HG03139 (cell line): ENCODE measurements at regions not wholly inside any gene's neighbourhood (a gene's known extent, or its start where the extent isn't known, plus 50 kb on each side); places are given as distances from the start of the nearest gene placed in this dataset.

Source experiments
- ATAC-seq: cut with Tn5 transposase; IDR thresholded peaks from one replicate; pipeline ENCODE4 v1.9.1; 2021; ENCODE audit not compliant: unreplicated experiment

- no peak for ATAC-seq
These were observed 282.0 kb upstream of the RGS6 start for GRCh38 chr14:71650187-71650755.

- no peak for ATAC-seq
These were observed 281.0 kb upstream of the RGS6 start for GRCh38 chr14:71651228-71651627.

GRCh38 chr14:71652368-71652767 lies 279.9 kb upstream of the RGS6 start:
- ATAC-seq: no peak

GRCh38 chr14:71654810-71655209 lies 277.4 kb upstream of the RGS6 start:
- no peak for ATAC-seq

- ATAC-seq: no peak
These were observed 273.9 kb upstream of the RGS6 start for GRCh38 chr14:71658261-71658860.

GRCh38 chr14:71659159-71659558 lies 273.1 kb upstream of the RGS6 start:
- no peak for ATAC-seq

- no peak for ATAC-seq
These were observed 270.8 kb upstream of the RGS6 start for GRCh38 chr14:71661441-71661840.

GRCh38 chr14:71662291-71662790 lies 269.9 kb upstream of the RGS6 start:
- ATAC-seq: no peak

- no peak for ATAC-seq
These were observed 267.1 kb upstream of the RGS6 start for GRCh38 chr14:71665157-71665556.

- no peak for ATAC-seq
These were observed 266.4 kb upstream of the RGS6 start for GRCh38 chr14:71665781-71666180.

- ATAC-seq: no peak
These were observed 265.6 kb upstream of the RGS6 start for GRCh38 chr14:71666571-71667145.

GRCh38 chr14:71668186-71668912 lies 263.9 kb upstream of the RGS6 start:
- ATAC-seq: no peak

- no peak for ATAC-seq
These were observed 259.6 kb upstream of the RGS6 start for GRCh38 chr14:71672596-71672995.

- ATAC-seq: no peak
These were observed 256.9 kb upstream of the RGS6 start for GRCh38 chr14:71675126-71675899.

- no peak for ATAC-seq
These were observed 256.3 kb upstream of the RGS6 start for GRCh38 chr14:71675900-71676287.

GRCh38 chr14:71680736-71681387 lies 251.4 kb upstream of the RGS6 start:
- no peak for ATAC-seq

GRCh38 chr14:71682337-71682736 lies 249.9 kb upstream of the RGS6 start:
- no peak for ATAC-seq

- ATAC-seq: no peak
These were observed 247.9 kb upstream of the RGS6 start for GRCh38 chr14:71684323-71684722.

GRCh38 chr14:71686677-71687076 lies 245.6 kb upstream of the RGS6 start:
- no peak for ATAC-seq

- ATAC-seq: no peak
These were observed 244.9 kb upstream of the RGS6 start for GRCh38 chr14:71687166-71687831.
